HG02885 (cell line): ENCODE measurements at regions not wholly inside any gene's neighbourhood (a gene's known extent, or its start where the extent isn't known, plus 50 kb on each side); places are given as distances from the start of the nearest gene placed in this dataset.
"Not testable (repeated sequence)": the region's sequence is repeated elsewhere in the genome, so short reads cannot be mapped to it uniquely, and the experiment has no call there.

Experiments used
- ATAC-seq: cut with Tn5 transposase; IDR thresholded peaks from one replicate; pipeline ENCODE4 v1.9.1; 2021; ENCODE audit warnings: mild to moderate bottlenecking; ENCODE audit not compliant: unreplicated experiment, poor library complexity

GRCh38 chr14:71382315-71382714 is 475.1 kb downstream of the PCNX1 start:
- no peak for ATAC-seq

GRCh38 chr14:71383510-71383909 is 476.3 kb downstream of the PCNX1 start:
- ATAC-seq, result no peak

- ATAC-seq, result no peak
Measured at GRCh38 chr14:71384007-71384845, 477.0 kb downstream of the PCNX1 start.

GRCh38 chr14:71387753-71388152 is 480.5 kb downstream of the PCNX1 start:
- ATAC-seq, result no peak

GRCh38 chr14:71388336-71388735 is 481.1 kb downstream of the PCNX1 start:
- no peak for ATAC-seq

- ATAC-seq, result no peak
Measured at GRCh38 chr14:71388862-71389261, 481.6 kb downstream of the PCNX1 start.

- no peak for ATAC-seq
Measured at GRCh38 chr14:71394386-71394785, 487.1 kb downstream of the PCNX1 start.

- no peak for ATAC-seq
Measured at GRCh38 chr14:71395151-71395604, 487.9 kb downstream of the PCNX1 start.

- no peak for ATAC-seq
Measured at GRCh38 chr14:71395636-71396035, 488.4 kb downstream of the PCNX1 start.

GRCh38 chr14:71396050-71396677 is 488.9 kb downstream of the PCNX1 start:
- no peak for ATAC-seq

- ATAC-seq, result no peak
Measured at GRCh38 chr14:71397371-71397770, 490.1 kb downstream of the PCNX1 start.

- ATAC-seq, result peak; percentile 15
Measured at GRCh38 chr14:71398450-71398849, 491.2 kb downstream of the PCNX1 start.

- peak; percentile 82 for ATAC-seq
Measured at GRCh38 chr14:71399057-71399487, 491.8 kb downstream of the PCNX1 start.

GRCh38 chr14:71400871-71401321 is 493.6 kb downstream of the PCNX1 start:
- no peak for ATAC-seq

GRCh38 chr14:71402415-71402814 is 495.2 kb downstream of the PCNX1 start:
- not testable (repeated sequence) for ATAC-seq

- peak; percentile 51 for ATAC-seq
Measured at GRCh38 chr14:71403656-71404055, 496.4 kb downstream of the PCNX1 start.

- no peak for ATAC-seq
Measured at GRCh38 chr14:71405676-71406075, 498.4 kb downstream of the PCNX1 start.

- ATAC-seq, result no peak
Measured at GRCh38 chr14:71408362-71409030, 501.2 kb downstream of the PCNX1 start.

- no peak for ATAC-seq
Measured at GRCh38 chr14:71410578-71411284, 503.5 kb downstream of the PCNX1 start.

GRCh38 chr14:71411285-71411595 is 504.0 kb downstream of the PCNX1 start:
- no peak for ATAC-seq

GRCh38 chr14:71411738-71412137 is 504.5 kb downstream of the PCNX1 start:
- no peak for ATAC-seq
